Type B pancreatic cell (in vitro differentiated cells): ENCODE measurements at regions not wholly inside any gene's neighbourhood (a gene's known extent, or its start where the extent isn't known, plus 50 kb on each side); places are given as distances from the start of the nearest gene placed in this dataset.

Experiments used
- DNase-seq: peaks from one replicate; pipeline ENCODE4 v3.0.0; 2021; ENCODE audit warnings: mixed read lengths; ENCODE audit not compliant: unreplicated experiment; ENCODE audit errors: extremely low spot score
- H3K27ac Mint-ChIP-seq: 2 replicates; pipeline ENCODE4 v1.8.0; 2021; ENCODE audit warnings: mild to moderate bottlenecking, mixed read lengths
- H3K27me3 Mint-ChIP-seq: 2 replicates; pipeline ENCODE4 v1.8.0; 2021; ENCODE audit warnings: mixed read lengths
- H3K36me3 Mint-ChIP-seq: 2 replicates; pipeline ENCODE4 v1.8.0; 2021; ENCODE audit warnings: mixed read lengths
- H3K4me1 Mint-ChIP-seq: one replicate; pipeline ENCODE4 v1.8.0; 2021; ENCODE audit warnings: mixed read lengths; ENCODE audit not compliant: unreplicated experiment
- H3K4me3 Mint-ChIP-seq: 2 replicates; pipeline ENCODE4 v1.8.0; 2021; ENCODE audit warnings: mild to moderate bottlenecking, mixed read lengths
- H3K9me3 Mint-ChIP-seq: 2 replicates; pipeline ENCODE4 v1.8.0; 2021; ENCODE audit warnings: mixed read lengths
- TF ChIP-seq, protein P1 (sequence below): fragments of 200-600 bp; sonication (generic); conservative IDR thresholded peaks from 2 replicates; pipeline ENCODE4 v1.5.0; 2021; ENCODE audit warnings: antibody characterized with exemption, mild to moderate bottlenecking

- H3K4me3 Mint-ChIP-seq: no peak overlapping the region
- H3K36me3 Mint-ChIP-seq: no peaks in the 10 kb centered on the region
- DNase-seq: no peak
- H3K27ac Mint-ChIP-seq: no peak overlapping the region
- H3K4me1 Mint-ChIP-seq: no peaks in the 10 kb centered on the region
- peaks cover 50% of the 10 kb centered on the region for H3K27me3 Mint-ChIP-seq
- H3K9me3 Mint-ChIP-seq: no peaks in the 10 kb centered on the region
- TF ChIP-seq, protein P1, sequence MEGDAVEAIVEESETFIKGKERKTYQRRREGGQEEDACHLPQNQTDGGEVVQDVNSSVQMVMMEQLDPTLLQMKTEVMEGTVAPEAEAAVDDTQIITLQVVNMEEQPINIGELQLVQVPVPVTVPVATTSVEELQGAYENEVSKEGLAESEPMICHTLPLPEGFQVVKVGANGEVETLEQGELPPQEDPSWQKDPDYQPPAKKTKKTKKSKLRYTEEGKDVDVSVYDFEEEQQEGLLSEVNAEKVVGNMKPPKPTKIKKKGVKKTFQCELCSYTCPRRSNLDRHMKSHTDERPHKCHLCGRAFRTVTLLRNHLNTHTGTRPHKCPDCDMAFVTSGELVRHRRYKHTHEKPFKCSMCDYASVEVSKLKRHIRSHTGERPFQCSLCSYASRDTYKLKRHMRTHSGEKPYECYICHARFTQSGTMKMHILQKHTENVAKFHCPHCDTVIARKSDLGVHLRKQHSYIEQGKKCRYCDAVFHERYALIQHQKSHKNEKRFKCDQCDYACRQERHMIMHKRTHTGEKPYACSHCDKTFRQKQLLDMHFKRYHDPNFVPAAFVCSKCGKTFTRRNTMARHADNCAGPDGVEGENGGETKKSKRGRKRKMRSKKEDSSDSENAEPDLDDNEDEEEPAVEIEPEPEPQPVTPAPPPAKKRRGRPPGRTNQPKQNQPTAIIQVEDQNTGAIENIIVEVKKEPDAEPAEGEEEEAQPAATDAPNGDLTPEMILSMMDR: no peak
These were observed 149.4 kb upstream of the ZC3H12A start for GRCh38 chr1:37325010-37325409.

- peaks cover 43% of the 10 kb centered on the region for H3K27me3 Mint-ChIP-seq
- no peaks in the 10 kb centered on the region for H3K36me3 Mint-ChIP-seq
- no peaks in the 10 kb centered on the region for H3K9me3 Mint-ChIP-seq
- no peak for DNase-seq
- TF ChIP-seq, protein P1: no peak
- H3K4me3 Mint-ChIP-seq: no peak overlapping the region
- H3K27ac Mint-ChIP-seq: no peak overlapping the region
- no peaks in the 10 kb centered on the region for H3K4me1 Mint-ChIP-seq
These were observed 148.6 kb upstream of the ZC3H12A start for GRCh38 chr1:37325509-37326437.

GRCh38 chr1:37332126-37332525 lies 142.3 kb upstream of the ZC3H12A start:
- no peaks in the 10 kb centered on the region for H3K4me1 Mint-ChIP-seq
- DNase-seq: no peak
- H3K27ac Mint-ChIP-seq: no peak overlapping the region
- no peaks in the 10 kb centered on the region for H3K36me3 Mint-ChIP-seq
- TF ChIP-seq, protein P1: no peak
- H3K27me3 Mint-ChIP-seq: peaks cover 42% of the 10 kb centered on the region
- H3K9me3 Mint-ChIP-seq: no peaks in the 10 kb centered on the region
- H3K4me3 Mint-ChIP-seq: no peak overlapping the region

DNA sequence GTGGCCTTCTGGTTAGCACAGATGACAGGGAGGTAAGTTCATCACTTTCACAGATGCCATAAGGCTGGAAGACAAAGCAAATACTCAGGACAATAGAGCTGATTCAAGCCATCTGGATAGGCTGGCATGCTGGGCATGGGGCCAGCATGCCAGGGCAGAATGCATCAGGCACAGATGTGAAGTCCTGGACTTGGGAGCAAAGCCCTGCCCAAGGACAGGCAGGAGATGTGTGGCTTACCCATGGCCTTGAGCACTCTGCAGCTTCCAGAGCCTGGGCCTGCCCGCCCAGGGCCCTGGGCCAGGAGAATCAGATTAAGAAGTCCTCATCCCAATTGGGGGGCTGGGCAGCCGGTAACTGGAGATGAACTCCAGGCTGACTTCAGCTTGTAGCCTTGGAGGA lies 135.7 kb upstream of the ZC3H12A start:
- no peaks in the 10 kb centered on the region for H3K9me3 Mint-ChIP-seq
- no peak overlapping the region for H3K27ac Mint-ChIP-seq
- no peak for DNase-seq
- no peak overlapping the region for H3K4me3 Mint-ChIP-seq
- TF ChIP-seq, protein P1: no peak
- H3K4me1 Mint-ChIP-seq: no peaks in the 10 kb centered on the region
- no peaks in the 10 kb centered on the region for H3K36me3 Mint-ChIP-seq
- H3K27me3 Mint-ChIP-seq: peaks cover 36% of the 10 kb centered on the region

GRCh38 chr1:37342736-37343135 lies 131.6 kb upstream of the ZC3H12A start:
- TF ChIP-seq, protein P1: no peak
- Mint-ChIP-seq H3K4me1 (no peaks in the 10 kb centered on the region), H3K4me3 (no peak overlapping the region), H3K36me3 (no peaks in the 10 kb centered on the region), H3K9me3 (no peaks in the 10 kb centered on the region), H3K27ac (no peak overlapping the region), H3K27me3 (peaks cover 19% of the 10 kb centered on the region)
- no peak for DNase-seq
